Right ventricle myocardium inferior (tissue), 1 donor: ENCODE measurements at regions not wholly inside any gene's neighbourhood (a gene's known extent, or its start where the extent isn't known, plus 50 kb on each side); places are given as distances from the start of the nearest gene placed in this dataset.
"Not testable (repeated sequence)": the region's sequence is repeated elsewhere in the genome, so short reads cannot be mapped to it uniquely, and the experiment has no call there.

Source experiments
- ATAC-seq: fragments of 200-7000 bp; cut with Tn5 transposase; one replicate; pipeline ENCODE4 v1.9.1; 2020; ENCODE audit warnings: mild to moderate bottlenecking, moderate library complexity
- DNase-seq: peaks from one replicate; pipeline ENCODE4 v3.0.0; 2021; ENCODE audit errors: missing footprints
- intact Hi-C: fragments of 100-400 bp; cut with DNase I; formaldehyde crosslinking; loops from one replicate; pipeline ENCODE4 v1.11.0; 2022
- donor health status: DM: no; HTN: yes; CAD: no; lungs with severe emphysema.

DNA sequence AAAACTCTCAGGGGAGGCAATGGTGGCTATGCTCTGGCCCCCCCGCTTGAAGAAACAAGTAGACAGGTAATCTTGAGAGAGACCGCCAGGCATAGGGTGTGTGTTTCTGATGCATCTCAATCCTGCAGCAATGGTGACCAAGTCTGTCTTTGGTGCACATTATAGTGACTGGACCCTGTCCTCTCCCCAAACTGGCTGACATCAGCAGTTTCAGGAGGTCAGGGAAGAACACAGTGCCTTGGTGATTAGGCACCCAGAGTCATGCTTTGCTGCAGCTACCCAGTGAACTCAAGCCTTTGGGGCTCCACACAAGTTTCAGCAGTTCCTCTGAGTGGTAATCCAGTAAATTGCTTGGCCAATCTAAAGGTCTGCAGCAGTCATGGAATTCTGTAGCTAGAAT, 318.3 kb downstream of the SPIN4 start:
- no peak for DNase-seq
- intact Hi-C loops: no loop called here
- no peak for ATAC-seq

DNA sequence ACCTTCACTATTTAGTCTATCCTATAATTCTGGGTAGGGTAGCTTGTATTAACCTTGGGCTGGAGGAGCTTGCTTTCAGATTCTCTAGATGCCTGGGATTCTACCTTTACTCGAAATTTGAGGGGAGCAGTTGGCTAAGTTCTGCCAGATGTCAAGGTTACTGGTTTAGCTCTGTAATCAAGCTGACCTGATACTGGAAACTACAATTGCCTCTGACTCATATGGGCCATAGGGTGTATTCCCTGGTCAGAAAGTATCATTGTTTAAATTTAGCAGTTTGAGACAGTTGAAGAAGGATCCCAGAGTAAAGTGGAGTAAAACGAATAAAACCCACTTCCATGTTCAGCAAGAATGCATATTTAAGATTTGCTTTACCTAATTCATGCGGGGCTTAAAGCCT, 337.6 kb downstream of the SPIN4 start:
- ATAC-seq: no peak
- no peak for DNase-seq
- intact Hi-C loops: no loop called here

DNA sequence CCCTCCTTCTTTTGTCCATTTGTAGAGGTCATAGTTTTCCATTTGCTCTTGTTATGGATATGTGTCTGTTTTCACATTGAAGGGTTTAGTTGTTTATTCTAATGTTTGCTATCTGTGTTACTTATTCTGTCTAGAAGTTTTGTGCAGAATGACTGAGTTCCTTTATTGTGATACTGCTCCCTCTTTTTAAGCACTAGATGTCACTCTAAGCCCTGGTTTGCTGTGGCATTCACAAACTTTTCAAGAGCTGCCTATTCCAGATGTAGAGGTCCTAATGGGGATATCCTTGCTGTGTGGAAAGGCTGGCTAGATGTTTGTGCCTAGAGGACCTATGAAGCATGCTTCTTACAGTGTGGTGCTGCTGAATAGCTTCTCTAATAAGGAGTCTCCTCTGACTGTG, 338.6 kb downstream of the SPIN4 start:
- no peak for ATAC-seq
- no peak for DNase-seq
- intact Hi-C loops: no loop called here

DNA sequence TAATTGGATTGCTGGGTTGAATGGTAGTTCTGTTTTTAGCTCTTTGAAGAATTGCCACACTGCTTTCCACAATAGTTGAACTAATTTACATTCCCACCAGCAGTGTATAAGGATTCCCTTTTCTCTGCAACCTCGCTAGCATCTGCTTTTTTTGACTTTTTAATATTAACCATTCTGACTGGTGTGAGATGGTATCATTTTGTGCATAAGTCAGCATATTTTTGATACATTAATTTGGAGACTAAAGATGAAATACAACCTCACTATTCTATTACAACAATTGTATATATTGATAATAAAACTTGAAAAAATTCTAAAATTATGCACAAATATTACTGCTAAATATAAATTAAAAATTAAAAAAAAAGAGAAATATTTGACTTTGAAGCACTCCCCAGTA, 350.9 kb downstream of the SPIN4 start:
- intact Hi-C loops, DNase-seq, ATAC-seq: not testable (repeated sequence)
